ENCODE measurements at regions not wholly inside any gene's neighbourhood (a gene's known extent, or its start where the extent isn't known, plus 50 kb on each side); places are given as distances from the start of the nearest gene placed in this dataset.

DNA sequence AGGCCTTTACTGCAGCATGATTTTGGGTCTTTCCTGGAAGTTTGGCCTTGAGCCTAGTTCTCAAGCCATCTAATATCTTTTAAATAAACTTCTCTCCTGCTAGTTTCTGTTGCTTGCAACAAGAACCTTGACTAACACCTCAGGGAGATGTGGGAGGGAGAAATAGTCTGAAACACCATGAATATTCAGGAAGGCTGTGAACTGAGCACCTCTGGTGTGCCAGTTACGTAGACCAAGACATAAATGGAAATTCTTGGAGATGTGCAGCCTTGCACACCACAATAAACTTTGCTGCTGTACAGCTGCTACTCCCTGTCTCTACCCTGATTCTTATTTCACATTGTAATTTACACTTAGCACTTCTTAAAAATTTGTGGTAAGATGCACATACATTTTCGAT is 86.9 kb upstream of the SPATA13 start:
- DNase-seq = no peak

DNA sequence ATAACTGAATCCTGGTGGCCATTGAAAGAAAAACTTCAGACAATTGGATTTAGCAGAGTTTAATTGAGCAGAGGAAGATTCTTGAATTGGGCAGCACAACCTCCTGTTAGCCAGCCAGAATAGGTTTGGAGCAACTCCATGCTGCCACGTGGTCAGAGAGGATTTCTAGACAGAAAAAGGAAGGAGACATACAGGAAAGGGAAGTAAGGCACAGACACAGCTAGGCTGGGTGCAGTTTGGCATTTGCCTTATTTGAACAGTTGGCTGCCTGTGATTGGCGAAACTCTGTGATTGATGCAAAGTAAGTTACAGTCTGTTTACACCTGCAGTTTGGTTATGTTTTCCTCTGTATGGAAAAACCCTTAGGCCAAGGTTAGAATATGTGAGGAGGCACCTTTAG is 85.8 kb upstream of the SPATA13 start:
- Histone ChIP-seq H3K27ac (ENCODE audit: low read length in 2 of 2) (no peak overlapping the region), H3K4me2 (replicated peaks; ENCODE audit: low read depth, low read length, poor library complexity, severe bottlenecking) (no peak overlapping the region), H3K9me3 (ENCODE audit: control extremely low read depth in 1 of 3, control insufficient read depth in 2 of 3, insufficient read depth in 1 of 3, low read length in 2 of 3) (no peaks in the 10 kb centered on the region), H3K9ac (ENCODE audit: low read length) (no peak overlapping the region), H2AFZ (ENCODE audit: insufficient read depth, low read depth, low read length, poor library complexity, severe bottlenecking) (no peak overlapping the region), H3K36me3 (replicated peaks in 1 of 2; ENCODE audit: control extremely low read depth in 1 of 2, control insufficient read depth in 1 of 2, extremely low read depth in 1 of 2, insufficient read depth in 2 of 2, low read length in 1 of 2) (no peaks in the 10 kb centered on the region), H3K27me3 (replicated peaks in 1 of 4; ENCODE audit: control extremely low read depth in 1 of 4, control insufficient read depth in 3 of 4, insufficient read depth in 4 of 4, low read length in 3 of 4) (no peaks in the 10 kb centered on the region), H3K4me1 (ENCODE audit: control insufficient read depth in 2 of 2, insufficient read depth in 2 of 2, low read length in 2 of 2) (no peaks in the 10 kb centered on the region), H4K20me1 (ENCODE audit: control insufficient read depth, insufficient read depth, low read length, poor library complexity, severe bottlenecking) (no peaks in the 10 kb centered on the region), H3K4me3 (ENCODE audit: control extremely low read depth in 1 of 5, extremely low read depth in 1 of 5, insufficient read depth in 1 of 5, low read depth in 2 of 5, low read length in 4 of 5) (no peak overlapping the region), H3K79me2 (ENCODE audit: control insufficient read depth, insufficient read depth, low read length) (no peaks in the 10 kb centered on the region)
- ChIA-PET POLR2A (no interaction called here), CTCF (no interaction called here)
- no peak for ATAC-seq (ENCODE audit: low read depth)
- Mint-ChIP-seq H3K4me3 (no peak overlapping the region), H3K27me3 (peaks cover 14% of the 10 kb centered on the region), H3K27ac (no peak overlapping the region), H3K9me3 (ENCODE audit: insufficient read depth) (no peaks in the 10 kb centered on the region), H3K4me1 (peaks cover 2% of the 10 kb centered on the region)
- intact Hi-C loops (cut with micrococcal nuclease) = no loop called here
- TF ChIP-seq, protein P1, sequence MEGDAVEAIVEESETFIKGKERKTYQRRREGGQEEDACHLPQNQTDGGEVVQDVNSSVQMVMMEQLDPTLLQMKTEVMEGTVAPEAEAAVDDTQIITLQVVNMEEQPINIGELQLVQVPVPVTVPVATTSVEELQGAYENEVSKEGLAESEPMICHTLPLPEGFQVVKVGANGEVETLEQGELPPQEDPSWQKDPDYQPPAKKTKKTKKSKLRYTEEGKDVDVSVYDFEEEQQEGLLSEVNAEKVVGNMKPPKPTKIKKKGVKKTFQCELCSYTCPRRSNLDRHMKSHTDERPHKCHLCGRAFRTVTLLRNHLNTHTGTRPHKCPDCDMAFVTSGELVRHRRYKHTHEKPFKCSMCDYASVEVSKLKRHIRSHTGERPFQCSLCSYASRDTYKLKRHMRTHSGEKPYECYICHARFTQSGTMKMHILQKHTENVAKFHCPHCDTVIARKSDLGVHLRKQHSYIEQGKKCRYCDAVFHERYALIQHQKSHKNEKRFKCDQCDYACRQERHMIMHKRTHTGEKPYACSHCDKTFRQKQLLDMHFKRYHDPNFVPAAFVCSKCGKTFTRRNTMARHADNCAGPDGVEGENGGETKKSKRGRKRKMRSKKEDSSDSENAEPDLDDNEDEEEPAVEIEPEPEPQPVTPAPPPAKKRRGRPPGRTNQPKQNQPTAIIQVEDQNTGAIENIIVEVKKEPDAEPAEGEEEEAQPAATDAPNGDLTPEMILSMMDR (IDR thresholded peaks at IDR 0.05) = no peak
- no peak for TF ChIP-seq EZH2 (IDR thresholded peaks at IDR 0.05; ENCODE audit: borderline replicate concordance, insufficient read depth, low read depth, low read length, poor library complexity, severe bottlenecking)
- DNase-seq = no peak
- 50% methylated on average over 2 of the region's 2 CpGs for WGBS (ENCODE audit: insufficient coverage)

More for the DNA sequence above, 86.9 kb upstream of the SPATA13 start:
- Histone ChIP-seq H3K4me3 (ENCODE audit: control extremely low read depth in 1 of 5, extremely low read depth in 1 of 5, insufficient read depth in 1 of 5, low read depth in 2 of 5, low read length in 4 of 5) (no peak overlapping the region), H2AFZ (ENCODE audit: insufficient read depth, low read depth, low read length, poor library complexity, severe bottlenecking) (no peak overlapping the region), H3K36me3 (replicated peaks in 1 of 2; ENCODE audit: control extremely low read depth in 1 of 2, control insufficient read depth in 1 of 2, extremely low read depth in 1 of 2, insufficient read depth in 2 of 2, low read length in 1 of 2) (no peaks in the 10 kb centered on the region), H3K9me3 (ENCODE audit: control extremely low read depth in 1 of 3, control insufficient read depth in 2 of 3, insufficient read depth in 1 of 3, low read length in 2 of 3) (no peaks in the 10 kb centered on the region), H3K27me3 (replicated peaks in 1 of 4; ENCODE audit: control extremely low read depth in 1 of 4, control insufficient read depth in 3 of 4, insufficient read depth in 4 of 4, low read length in 3 of 4) (no peaks in the 10 kb centered on the region), H3K9ac (ENCODE audit: low read length) (no peak overlapping the region), H4K20me1 (ENCODE audit: control insufficient read depth, insufficient read depth, low read length, poor library complexity, severe bottlenecking) (no peaks in the 10 kb centered on the region), H3K79me2 (ENCODE audit: control insufficient read depth, insufficient read depth, low read length) (no peaks in the 10 kb centered on the region), H3K27ac (ENCODE audit: low read length in 2 of 2) (no peak overlapping the region), H3K4me1 (ENCODE audit: control insufficient read depth in 2 of 2, insufficient read depth in 2 of 2, low read length in 2 of 2) (no peaks in the 10 kb centered on the region), H3K4me2 (replicated peaks; ENCODE audit: low read depth, low read length, poor library complexity, severe bottlenecking) (no peak overlapping the region)
- no peak for TF ChIP-seq EZH2 (IDR thresholded peaks at IDR 0.05; ENCODE audit: borderline replicate concordance, insufficient read depth, low read depth, low read length, poor library complexity, severe bottlenecking)
- TF ChIP-seq, protein P1 (IDR thresholded peaks at IDR 0.05) = no peak
- ChIA-PET POLR2A (no interaction called here), CTCF (no interaction called here)
- whole genome bisulfite sequencing (ENCODE audit: insufficient coverage) = no CpG with 5 or more reads among the region's 2 CpGs
- peaks cover 2% of the 10 kb centered on the region for H3K4me1 Mint-ChIP-seq
- ATAC-seq (ENCODE audit: low read depth) = no peak
- H3K27ac Mint-ChIP-seq = no peak overlapping the region
- intact Hi-C loops (cut with micrococcal nuclease) = no loop called here
- peaks cover 16% of the 10 kb centered on the region for H3K27me3 Mint-ChIP-seq
- H3K9me3 Mint-ChIP-seq (ENCODE audit: insufficient read depth) = no peaks in the 10 kb centered on the region
- no peak overlapping the region for H3K4me3 Mint-ChIP-seq
